ENCODE measurements at regions not wholly inside any gene's neighbourhood (a gene's known extent, or its start where the extent isn't known, plus 50 kb on each side); places are given as distances from the start of the nearest gene placed in this dataset.
A peak's percentile ranks its signal among the peaks of the same experiment; 100 is the strongest.

DNA sequence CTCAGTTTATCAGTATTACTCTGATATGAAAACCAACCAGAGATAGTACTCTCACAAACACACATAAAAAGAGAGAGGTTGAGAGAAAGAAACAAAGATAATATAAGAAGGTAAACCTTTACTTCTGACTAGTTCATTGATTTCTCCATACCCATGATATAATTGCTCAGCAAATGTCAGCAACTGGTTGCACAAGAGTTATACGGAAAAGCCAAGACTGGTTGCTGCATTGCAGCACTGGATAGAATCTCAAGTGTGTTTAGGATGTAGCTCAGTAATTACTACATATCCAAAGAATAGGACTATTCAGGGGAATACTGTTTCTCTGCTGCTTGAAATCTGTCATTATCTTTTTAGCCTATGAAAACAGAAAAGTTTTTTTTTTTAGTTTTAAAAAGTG lies 1332.8 kb downstream of the OLFM4 start:
- H3K4me1 ChIP-seq (ENCODE audit: control insufficient read depth, low read depth, low read length): peaks cover 17% of the 10 kb centered on the region
- H3K27ac ChIP-seq (ENCODE audit: low read length): no peak overlapping the region
- H3K9me3 ChIP-seq (ENCODE audit: control insufficient read depth, low read depth, low read length): no peaks in the 10 kb centered on the region
- no peaks in the 10 kb centered on the region for H3K36me3 ChIP-seq (ENCODE audit: control insufficient read depth, low read depth, low read length)
- H3K4me3 ChIP-seq (ENCODE audit: low read length): no peak overlapping the region
- no peak overlapping the region for H3K9ac ChIP-seq (ENCODE audit: low read length)
- no peaks in the 10 kb centered on the region for H3K27me3 ChIP-seq (ENCODE audit: control insufficient read depth, insufficient read depth, low read length)

- no peaks in the 10 kb centered on the region for H3K27me3 ChIP-seq (ENCODE audit: control insufficient read depth, insufficient read depth, low read length)
- no peaks in the 10 kb centered on the region for H3K9me3 ChIP-seq (ENCODE audit: control insufficient read depth, low read depth, low read length)
- no peak overlapping the region for H3K27ac ChIP-seq (ENCODE audit: low read length)
- H3K36me3 ChIP-seq (ENCODE audit: control insufficient read depth, low read depth, low read length): no peaks in the 10 kb centered on the region
- H3K4me1 ChIP-seq (ENCODE audit: control insufficient read depth, low read depth, low read length): no peaks in the 10 kb centered on the region
- H3K4me3 ChIP-seq (ENCODE audit: low read length): no peak overlapping the region
- H3K9ac ChIP-seq (ENCODE audit: low read length): no peak overlapping the region
Observed at GRCh38 chr13:54366728-54367127, 1338.1 kb downstream of the OLFM4 start.

GRCh38 chr13:54367639-54368271 lies 1339.1 kb downstream of the OLFM4 start:
- Histone ChIP-seq H3K36me3 (ENCODE audit: control insufficient read depth, low read depth, low read length) (no peaks in the 10 kb centered on the region), H3K27ac (ENCODE audit: low read length) (no peak overlapping the region), H3K9ac (ENCODE audit: low read length) (no peak overlapping the region), H3K9me3 (ENCODE audit: control insufficient read depth, low read depth, low read length) (no peaks in the 10 kb centered on the region), H3K27me3 (ENCODE audit: control insufficient read depth, insufficient read depth, low read length) (no peaks in the 10 kb centered on the region), H3K4me1 (ENCODE audit: control insufficient read depth, low read depth, low read length) (peaks cover under 1% of the 10 kb centered on the region), H3K4me3 (ENCODE audit: low read length) (no peak overlapping the region)

DNA sequence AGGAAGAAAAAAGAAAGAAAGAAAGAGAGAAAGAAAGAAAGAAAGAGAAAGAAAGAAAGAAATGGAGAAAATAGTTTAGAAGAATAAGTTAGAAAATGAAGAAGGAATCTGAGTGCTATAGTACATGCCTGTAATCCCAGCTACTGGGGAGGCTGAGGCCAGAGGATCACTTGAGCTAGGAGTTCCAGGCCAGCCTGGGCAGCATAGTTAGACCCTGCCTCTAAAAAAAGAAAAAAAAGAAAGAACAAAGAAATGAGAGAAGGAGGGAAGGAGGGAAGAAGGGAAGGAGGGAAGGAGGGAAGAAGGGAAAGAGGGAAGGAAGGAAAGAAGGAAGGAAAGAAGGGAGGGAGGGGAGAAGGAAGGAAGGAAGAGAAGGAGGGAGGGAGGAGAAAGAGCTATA lies 1339.8 kb downstream of the OLFM4 start:
- no peak overlapping the region for H3K9ac ChIP-seq (ENCODE audit: low read length)
- H3K36me3 ChIP-seq (ENCODE audit: control insufficient read depth, low read depth, low read length): no peaks in the 10 kb centered on the region
- H3K4me3 ChIP-seq (ENCODE audit: low read length): no peak overlapping the region
- no peak overlapping the region for H3K27ac ChIP-seq (ENCODE audit: low read length)
- H3K4me1 ChIP-seq (ENCODE audit: control insufficient read depth, low read depth, low read length): peaks cover 6% of the 10 kb centered on the region
- no peaks in the 10 kb centered on the region for H3K27me3 ChIP-seq (ENCODE audit: control insufficient read depth, insufficient read depth, low read length)
- no peaks in the 10 kb centered on the region for H3K9me3 ChIP-seq (ENCODE audit: control insufficient read depth, low read depth, low read length)

DNA sequence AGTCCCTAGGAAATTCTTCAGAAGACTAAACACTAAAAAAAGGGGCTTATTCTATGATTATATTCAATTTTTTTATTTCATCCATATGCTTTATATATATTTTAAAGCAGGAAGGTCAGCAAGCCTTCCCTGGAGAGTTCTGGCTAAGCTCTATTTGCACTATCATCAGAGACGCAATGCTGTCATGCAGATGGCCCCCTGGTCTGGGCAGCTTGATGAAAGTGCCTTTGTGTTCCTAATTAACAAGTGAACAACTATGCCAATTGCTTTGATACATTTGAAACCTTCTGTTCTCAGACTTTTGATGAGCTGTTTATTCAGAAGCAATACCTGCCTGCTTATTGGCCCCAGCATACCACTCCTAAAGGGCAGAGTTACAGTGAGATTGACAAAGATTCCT lies 1344.6 kb downstream of the OLFM4 start:
- peak overlapping the region; percentile 17 for H3K4me3 ChIP-seq (ENCODE audit: low read length)
- H3K36me3 ChIP-seq (ENCODE audit: control insufficient read depth, low read depth, low read length): no peaks in the 10 kb centered on the region
- no peak overlapping the region for H3K9ac ChIP-seq (ENCODE audit: low read length)
- H3K27me3 ChIP-seq (ENCODE audit: control insufficient read depth, insufficient read depth, low read length): no peaks in the 10 kb centered on the region
- no peaks in the 10 kb centered on the region for H3K9me3 ChIP-seq (ENCODE audit: control insufficient read depth, low read depth, low read length)
- peaks cover 27% of the 10 kb centered on the region for H3K4me1 ChIP-seq (ENCODE audit: control insufficient read depth, low read depth, low read length)
- H3K27ac ChIP-seq (ENCODE audit: low read length): no peak overlapping the region

DNA sequence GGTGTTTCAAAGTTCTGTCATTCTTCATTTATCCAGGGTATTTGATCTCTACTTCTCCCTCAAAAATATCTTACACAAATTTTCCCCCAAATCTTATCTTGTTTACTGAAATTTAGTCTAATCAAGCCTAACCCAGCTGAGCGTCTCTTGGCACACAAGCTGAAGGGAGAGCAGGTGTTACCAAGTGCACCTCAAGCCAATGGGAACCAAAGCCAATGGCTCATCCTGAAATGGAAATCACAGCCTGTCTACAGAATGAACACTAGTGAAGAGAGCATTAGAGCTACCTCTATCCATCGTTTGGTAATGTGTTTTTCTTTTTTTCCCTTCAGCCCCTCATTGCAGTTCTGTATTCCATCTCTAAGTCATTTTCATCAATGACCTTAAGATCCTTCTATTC lies 1350.8 kb downstream of the OLFM4 start:
- Histone ChIP-seq H3K9ac (ENCODE audit: low read length) (no peak overlapping the region), H3K27ac (ENCODE audit: low read length) (no peak overlapping the region), H3K4me3 (ENCODE audit: low read length) (no peak overlapping the region), H3K36me3 (ENCODE audit: control insufficient read depth, low read depth, low read length) (no peaks in the 10 kb centered on the region), H3K27me3 (ENCODE audit: control insufficient read depth, insufficient read depth, low read length) (peaks cover 1% of the 10 kb centered on the region), H3K4me1 (ENCODE audit: control insufficient read depth, low read depth, low read length) (peaks cover 27% of the 10 kb centered on the region), H3K9me3 (ENCODE audit: control insufficient read depth, low read depth, low read length) (no peaks in the 10 kb centered on the region)

GRCh38 chr13:54383604-54384003 lies 1355.0 kb downstream of the OLFM4 start:
- Histone ChIP-seq H3K4me3 (ENCODE audit: low read length) (no peak overlapping the region), H3K4me1 (ENCODE audit: control insufficient read depth, low read depth, low read length) (peaks cover 32% of the 10 kb centered on the region), H3K9me3 (ENCODE audit: control insufficient read depth, low read depth, low read length) (no peaks in the 10 kb centered on the region), H3K36me3 (ENCODE audit: control insufficient read depth, low read depth, low read length) (no peaks in the 10 kb centered on the region), H3K9ac (ENCODE audit: low read length) (no peak overlapping the region), H3K27me3 (ENCODE audit: control insufficient read depth, insufficient read depth, low read length) (peaks cover 42% of the 10 kb centered on the region), H3K27ac (ENCODE audit: low read length) (no peak overlapping the region)

DNA sequence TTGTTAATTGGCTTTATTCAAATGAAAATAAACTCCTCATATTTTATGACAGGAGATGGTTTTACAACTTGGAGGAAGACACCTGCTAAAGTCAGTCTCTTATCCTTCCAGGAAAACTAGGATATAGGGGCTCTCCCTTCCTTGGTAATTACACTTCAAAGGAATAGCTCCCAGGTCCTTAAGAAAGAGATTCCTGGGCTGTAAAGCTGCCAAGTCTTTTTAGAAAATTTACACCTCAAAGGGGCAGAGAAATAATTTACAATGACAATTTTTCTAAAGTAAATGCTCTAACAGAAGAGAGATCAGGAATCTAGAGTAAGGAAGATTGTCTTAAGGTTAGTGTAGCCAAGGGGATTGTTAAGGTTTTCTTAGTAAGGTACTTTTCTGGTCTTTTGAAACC lies 1359.0 kb downstream of the OLFM4 start:
- peaks cover 29% of the 10 kb centered on the region for H3K4me1 ChIP-seq (ENCODE audit: control insufficient read depth, low read depth, low read length)
- no peaks in the 10 kb centered on the region for H3K9me3 ChIP-seq (ENCODE audit: control insufficient read depth, low read depth, low read length)
- H3K27ac ChIP-seq (ENCODE audit: low read length): no peak overlapping the region
- no peak overlapping the region for H3K4me3 ChIP-seq (ENCODE audit: low read length)
- peaks cover 63% of the 10 kb centered on the region for H3K27me3 ChIP-seq (ENCODE audit: control insufficient read depth, insufficient read depth, low read length)
- H3K36me3 ChIP-seq (ENCODE audit: control insufficient read depth, low read depth, low read length): no peaks in the 10 kb centered on the region
- no peak overlapping the region for H3K9ac ChIP-seq (ENCODE audit: low read length)

DNA sequence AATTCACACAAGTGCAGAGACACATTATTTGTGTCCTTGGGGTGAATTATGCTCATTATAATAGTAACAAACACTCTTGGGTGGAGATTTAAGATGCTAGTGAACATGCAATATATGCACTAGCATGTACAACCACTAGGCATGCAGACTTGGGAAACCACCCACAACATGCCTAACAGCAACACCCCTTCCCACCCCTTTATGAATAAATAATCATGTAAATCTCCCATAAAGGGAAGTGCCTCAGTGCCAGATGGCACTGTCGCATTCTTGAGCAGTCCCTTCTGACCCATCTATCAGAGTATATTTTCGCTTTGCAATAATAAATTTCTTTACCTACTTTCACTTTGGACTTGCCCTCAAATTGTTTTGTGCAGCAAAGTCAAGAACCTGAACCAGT lies 1362.2 kb downstream of the OLFM4 start:
- H3K4me1 ChIP-seq (ENCODE audit: control insufficient read depth, low read depth, low read length): peaks cover 22% of the 10 kb centered on the region
- H3K27ac ChIP-seq (ENCODE audit: low read length): no peak overlapping the region
- no peaks in the 10 kb centered on the region for H3K9me3 ChIP-seq (ENCODE audit: control insufficient read depth, low read depth, low read length)
- H3K4me3 ChIP-seq (ENCODE audit: low read length): no peak overlapping the region
- H3K36me3 ChIP-seq (ENCODE audit: control insufficient read depth, low read depth, low read length): no peaks in the 10 kb centered on the region
- H3K27me3 ChIP-seq (ENCODE audit: control insufficient read depth, insufficient read depth, low read length): peaks cover 49% of the 10 kb centered on the region
- H3K9ac ChIP-seq (ENCODE audit: low read length): no peak overlapping the region

- Histone ChIP-seq H3K36me3 (ENCODE audit: control insufficient read depth, low read depth, low read length) (no peaks in the 10 kb centered on the region), H3K27me3 (ENCODE audit: control insufficient read depth, insufficient read depth, low read length) (peaks cover 15% of the 10 kb centered on the region), H3K9me3 (ENCODE audit: control insufficient read depth, low read depth, low read length) (no peaks in the 10 kb centered on the region), H3K9ac (ENCODE audit: low read length) (no peak overlapping the region), H3K4me3 (ENCODE audit: low read length) (no peak overlapping the region), H3K4me1 (ENCODE audit: control insufficient read depth, low read depth, low read length) (peaks cover 6% of the 10 kb centered on the region), H3K27ac (ENCODE audit: low read length) (no peak overlapping the region)
Observed at GRCh38 chr13:54394085-54394700, 1365.6 kb downstream of the OLFM4 start.

DNA sequence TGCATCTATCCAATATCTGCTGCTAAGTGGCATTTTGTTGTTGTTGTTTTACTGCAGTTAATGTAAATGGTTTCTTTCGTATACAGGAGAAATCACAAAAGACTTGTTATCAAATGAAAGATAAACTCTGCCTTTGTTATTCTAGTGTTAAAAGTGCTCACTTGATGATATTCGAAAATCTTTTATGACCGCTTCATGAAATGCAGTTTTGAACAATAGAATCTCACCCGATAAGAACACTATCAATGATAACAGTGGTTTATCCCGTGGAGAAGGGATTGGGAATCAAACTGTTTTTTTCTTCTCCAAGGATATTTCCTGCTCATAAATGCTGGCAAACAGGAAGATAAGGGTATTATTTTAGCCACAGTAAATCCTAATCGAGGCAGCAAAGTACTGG lies 1366.3 kb downstream of the OLFM4 start:
- Histone ChIP-seq H3K27ac (ENCODE audit: low read length) (no peak overlapping the region), H3K4me1 (ENCODE audit: control insufficient read depth, low read depth, low read length) (peaks cover 6% of the 10 kb centered on the region), H3K36me3 (ENCODE audit: control insufficient read depth, low read depth, low read length) (no peaks in the 10 kb centered on the region), H3K27me3 (ENCODE audit: control insufficient read depth, insufficient read depth, low read length) (peaks cover 8% of the 10 kb centered on the region), H3K4me3 (ENCODE audit: low read length) (no peak overlapping the region), H3K9me3 (ENCODE audit: control insufficient read depth, low read depth, low read length) (no peaks in the 10 kb centered on the region), H3K9ac (ENCODE audit: low read length) (no peak overlapping the region)

DNA sequence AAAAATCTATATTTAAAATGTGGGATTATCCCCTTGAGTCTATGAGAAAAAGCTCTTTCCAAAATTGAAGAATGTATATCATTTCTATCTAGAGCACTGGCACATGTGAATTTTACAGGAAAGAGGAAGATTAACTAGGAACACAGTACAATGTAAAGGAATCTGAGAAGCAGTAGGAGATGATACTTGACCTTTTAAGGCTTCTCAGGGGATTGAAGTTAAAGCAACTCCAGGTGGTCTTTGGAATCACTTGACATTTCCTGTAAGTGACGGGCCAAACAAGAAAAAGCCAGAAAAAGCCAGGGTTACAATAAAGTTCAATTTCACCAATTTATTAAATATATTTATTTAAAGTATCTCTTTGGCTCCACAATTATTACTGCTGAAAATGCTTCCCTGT lies 1373.9 kb downstream of the OLFM4 start:
- Histone ChIP-seq H3K9me3 (ENCODE audit: control insufficient read depth, low read depth, low read length) (no peaks in the 10 kb centered on the region), H3K27ac (ENCODE audit: low read length) (no peak overlapping the region), H3K36me3 (ENCODE audit: control insufficient read depth, low read depth, low read length) (no peaks in the 10 kb centered on the region), H3K27me3 (ENCODE audit: control insufficient read depth, insufficient read depth, low read length) (no peaks in the 10 kb centered on the region), H3K4me3 (ENCODE audit: low read length) (no peak overlapping the region), H3K9ac (ENCODE audit: low read length) (no peak overlapping the region), H3K4me1 (ENCODE audit: control insufficient read depth, low read depth, low read length) (peaks cover 7% of the 10 kb centered on the region)
